ENCODE measurements at regions not wholly inside any gene's neighbourhood (a gene's known extent, or its start where the extent isn't known, plus 50 kb on each side); places are given as distances from the start of the nearest gene placed in this dataset.

GRCh38 chr4:138869165-138869564 lies 146.4 kb upstream of the NOCT start:
- TF ChIP-seq CTCF (IDR thresholded peaks at IDR 0.05) = no peak
- H3K4me3 Mint-ChIP-seq = no peak overlapping the region
- H3K4me1 Mint-ChIP-seq = peaks cover 47% of the 10 kb centered on the region
- peaks cover 4% of the 10 kb centered on the region for H3K27me3 Mint-ChIP-seq (ENCODE audit: low read depth, poor library complexity)
- no peak for DNase-seq
- H3K27ac Mint-ChIP-seq = no peak overlapping the region
- H3K9me3 Mint-ChIP-seq = no peaks in the 10 kb centered on the region
- no peaks in the 10 kb centered on the region for H3K36me3 Mint-ChIP-seq (ENCODE audit: low read depth)

GRCh38 chr4:138868562-138868961 lies 147.0 kb upstream of the NOCT start:
- Mint-ChIP-seq H3K36me3 (ENCODE audit: low read depth) (no peaks in the 10 kb centered on the region), H3K27ac (no peak overlapping the region), H3K9me3 (no peaks in the 10 kb centered on the region), H3K27me3 (ENCODE audit: low read depth, poor library complexity) (peaks cover 4% of the 10 kb centered on the region), H3K4me3 (no peak overlapping the region), H3K4me1 (peaks cover 49% of the 10 kb centered on the region)
- no peak for TF ChIP-seq CTCF (IDR thresholded peaks at IDR 0.05)
- no peak for DNase-seq

GRCh38 chr4:138867404-138867803 lies 148.2 kb upstream of the NOCT start:
- peaks cover 61% of the 10 kb centered on the region for H3K4me1 Mint-ChIP-seq
- no peaks in the 10 kb centered on the region for H3K36me3 Mint-ChIP-seq (ENCODE audit: low read depth)
- no peak for DNase-seq
- no peak overlapping the region for H3K4me3 Mint-ChIP-seq
- H3K27ac Mint-ChIP-seq = no peak overlapping the region
- TF ChIP-seq CTCF (IDR thresholded peaks at IDR 0.05) = no peak
- no peaks in the 10 kb centered on the region for H3K9me3 Mint-ChIP-seq
- peaks cover 4% of the 10 kb centered on the region for H3K27me3 Mint-ChIP-seq (ENCODE audit: low read depth, poor library complexity)

GRCh38 chr4:138866314-138866713 lies 149.3 kb upstream of the NOCT start:
- no peaks in the 10 kb centered on the region for H3K9me3 Mint-ChIP-seq
- peaks cover 4% of the 10 kb centered on the region for H3K27me3 Mint-ChIP-seq (ENCODE audit: low read depth, poor library complexity)
- H3K36me3 Mint-ChIP-seq (ENCODE audit: low read depth) = no peaks in the 10 kb centered on the region
- H3K4me1 Mint-ChIP-seq = peaks cover 64% of the 10 kb centered on the region
- H3K4me3 Mint-ChIP-seq = no peak overlapping the region
- DNase-seq = no peak
- H3K27ac Mint-ChIP-seq = no peak overlapping the region
- TF ChIP-seq CTCF (IDR thresholded peaks at IDR 0.05) = no peak

- Mint-ChIP-seq H3K27me3 (ENCODE audit: low read depth, poor library complexity) (peaks cover 4% of the 10 kb centered on the region), H3K27ac (no peak overlapping the region), H3K4me3 (no peak overlapping the region), H3K4me1 (peaks cover 64% of the 10 kb centered on the region), H3K36me3 (ENCODE audit: low read depth) (no peaks in the 10 kb centered on the region), H3K9me3 (no peaks in the 10 kb centered on the region)
- DNase-seq = no peak
- TF ChIP-seq CTCF (IDR thresholded peaks at IDR 0.05) = no peak
Observed at GRCh38 chr4:138865765-138866164, 149.8 kb upstream of the NOCT start.

- Mint-ChIP-seq H3K27ac (peak overlapping the region; percentile 73), H3K36me3 (ENCODE audit: low read depth) (no peaks in the 10 kb centered on the region), H3K27me3 (ENCODE audit: low read depth, poor library complexity) (peaks cover 4% of the 10 kb centered on the region), H3K4me1 (peaks cover 58% of the 10 kb centered on the region), H3K9me3 (no peaks in the 10 kb centered on the region), H3K4me3 (peak overlapping the region; percentile 51)
- DNase-seq = no peak
- TF ChIP-seq CTCF (IDR thresholded peaks at IDR 0.05) = no peak
Observed at GRCh38 chr4:138864961-138865720, 150.4 kb upstream of the NOCT start.

All from nephron progenitor cell (in vitro differentiated cells).